ENCODE measurements at regions not wholly inside any gene's neighbourhood (a gene's known extent, or its start where the extent isn't known, plus 50 kb on each side); places are given as distances from the start of the nearest gene placed in this dataset.

DNA sequence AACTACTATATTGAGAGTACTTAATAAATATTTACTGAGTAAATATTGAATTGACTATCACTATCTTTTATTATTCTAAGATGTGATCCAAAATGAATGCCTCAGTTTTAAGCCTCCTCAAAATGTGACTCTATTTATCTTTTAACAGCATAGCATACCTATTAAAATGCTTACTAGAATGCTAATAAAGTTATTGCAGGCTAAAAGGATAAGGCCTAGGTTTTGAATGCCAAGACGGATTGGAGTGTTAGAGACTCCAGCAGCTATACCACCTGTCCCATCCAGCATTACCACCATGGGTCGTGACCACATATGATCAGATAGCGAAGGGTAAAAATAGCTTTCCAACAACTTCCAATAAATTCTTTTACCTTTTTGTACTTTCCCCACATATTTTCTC, 64.7 kb upstream of the MYRIP start:
- intact Hi-C loops (cut with DNase I): no loop called here
- TF ChIP-seq CTCF (IDR thresholded peaks at IDR 0.05; ENCODE audit: borderline replicate concordance, extremely low read depth, insufficient read depth): no peak
- H3K4me3 ChIP-seq (ENCODE audit: low read length in 3 of 3): no peak overlapping the region
- H3K27ac ChIP-seq (ENCODE audit: low read depth in 2 of 2, low read length in 2 of 2): no peak overlapping the region
- no peaks in the 10 kb centered on the region for H3K27me3 ChIP-seq (ENCODE audit: control insufficient read depth, insufficient read depth, low read length)
- no peaks in the 10 kb centered on the region for H3K36me3 ChIP-seq (ENCODE audit: control insufficient read depth in 2 of 3, insufficient read depth in 3 of 3, low read length in 3 of 3)
- H3K9ac ChIP-seq (ENCODE audit: low read length in 3 of 3): no peak overlapping the region
- no peaks in the 10 kb centered on the region for H3K9me3 ChIP-seq (ENCODE audit: control insufficient read depth in 2 of 3, insufficient read depth in 1 of 3, low read length in 3 of 3)
- no peaks in the 10 kb centered on the region for H3K4me1 ChIP-seq (ENCODE audit: control insufficient read depth in 2 of 3, insufficient read depth in 2 of 3, low read depth in 1 of 3, low read length in 3 of 3)
- DNase-seq (no peak), FAIRE-seq (no peak)

GRCh38 chr3:39748002-39748401, 61.4 kb upstream of the MYRIP start:
- peaks cover 0 to 2% (median 0%) of the 10 kb centered on the region in 3 donors for H3K4me1 ChIP-seq (ENCODE audit: control insufficient read depth in 2 of 3, insufficient read depth in 2 of 3, low read depth in 1 of 3, low read length in 3 of 3)
- intact Hi-C loops (cut with DNase I): no loop called here
- FAIRE-seq (no peak), DNase-seq (no peak)
- TF ChIP-seq CTCF (IDR thresholded peaks at IDR 0.05; ENCODE audit: borderline replicate concordance, extremely low read depth, insufficient read depth): no peak
- no peak overlapping the region for H3K4me3 ChIP-seq (ENCODE audit: low read length in 3 of 3)
- H3K36me3 ChIP-seq (ENCODE audit: control insufficient read depth in 2 of 3, insufficient read depth in 3 of 3, low read length in 3 of 3): no peaks in the 10 kb centered on the region
- H3K9ac ChIP-seq (ENCODE audit: low read length in 3 of 3): no peak overlapping the region
- H3K27ac ChIP-seq (ENCODE audit: low read depth in 2 of 2, low read length in 2 of 2): no peak overlapping the region
- no peaks in the 10 kb centered on the region for H3K9me3 ChIP-seq (ENCODE audit: control insufficient read depth in 2 of 3, insufficient read depth in 1 of 3, low read length in 3 of 3)
- no peaks in the 10 kb centered on the region for H3K27me3 ChIP-seq (ENCODE audit: control insufficient read depth, insufficient read depth, low read length)

DNA sequence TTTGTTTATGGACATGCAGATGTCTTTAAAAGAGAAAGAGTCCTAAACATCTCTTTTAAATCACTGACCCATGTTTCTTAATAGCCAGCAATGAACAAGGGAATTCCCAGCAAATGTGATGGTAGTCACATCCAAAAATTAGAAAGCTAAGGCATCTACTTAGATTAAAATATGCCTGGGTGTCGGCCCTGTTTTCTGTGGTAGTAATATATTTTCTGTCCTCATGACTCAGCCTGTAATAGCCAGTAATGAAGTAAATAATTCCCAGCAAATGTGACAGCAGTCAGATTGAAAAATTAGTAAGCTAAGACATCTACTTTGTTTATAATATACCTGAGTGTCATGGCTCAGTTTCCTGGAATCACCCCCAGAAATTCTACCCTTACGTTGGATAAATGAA, 60.6 kb upstream of the MYRIP start:
- no peaks in the 10 kb centered on the region for H3K9me3 ChIP-seq (ENCODE audit: control insufficient read depth in 2 of 3, insufficient read depth in 1 of 3, low read length in 3 of 3)
- FAIRE-seq (no peak), DNase-seq (no peak)
- no peaks in the 10 kb centered on the region for H3K36me3 ChIP-seq (ENCODE audit: control insufficient read depth in 2 of 3, insufficient read depth in 3 of 3, low read length in 3 of 3)
- no peaks in the 10 kb centered on the region for H3K27me3 ChIP-seq (ENCODE audit: control insufficient read depth, insufficient read depth, low read length)
- H3K4me3 ChIP-seq (ENCODE audit: low read length in 3 of 3): no peak overlapping the region
- TF ChIP-seq CTCF (IDR thresholded peaks at IDR 0.05; ENCODE audit: borderline replicate concordance, extremely low read depth, insufficient read depth): no peak
- no peak overlapping the region for H3K9ac ChIP-seq (ENCODE audit: low read length in 3 of 3)
- peaks cover 0 to 2% (median 0%) of the 10 kb centered on the region in 3 donors for H3K4me1 ChIP-seq (ENCODE audit: control insufficient read depth in 2 of 3, insufficient read depth in 2 of 3, low read depth in 1 of 3, low read length in 3 of 3)
- intact Hi-C loops (cut with DNase I): no loop called here
- H3K27ac ChIP-seq (ENCODE audit: low read depth in 2 of 2, low read length in 2 of 2): no peak overlapping the region

- H3K9me3 ChIP-seq (ENCODE audit: control insufficient read depth in 2 of 3, insufficient read depth in 1 of 3, low read length in 3 of 3): no peaks in the 10 kb centered on the region
- intact Hi-C loops (cut with DNase I): no loop called here
- H3K9ac ChIP-seq (ENCODE audit: low read length in 3 of 3): no peak overlapping the region
- H3K27me3 ChIP-seq (ENCODE audit: control insufficient read depth, insufficient read depth, low read length): no peaks in the 10 kb centered on the region
- H3K27ac ChIP-seq (ENCODE audit: low read depth in 2 of 2, low read length in 2 of 2): no peak overlapping the region
- no peaks in the 10 kb centered on the region for H3K36me3 ChIP-seq (ENCODE audit: control insufficient read depth in 2 of 3, insufficient read depth in 3 of 3, low read length in 3 of 3)
- no peak overlapping the region for H3K4me3 ChIP-seq (ENCODE audit: low read length in 3 of 3)
- FAIRE-seq (no peak), DNase-seq (no peak)
- no peak for TF ChIP-seq CTCF (IDR thresholded peaks at IDR 0.05; ENCODE audit: borderline replicate concordance, extremely low read depth, insufficient read depth)
- peaks cover 0 to 2% (median 0%) of the 10 kb centered on the region in 3 donors for H3K4me1 ChIP-seq (ENCODE audit: control insufficient read depth in 2 of 3, insufficient read depth in 2 of 3, low read depth in 1 of 3, low read length in 3 of 3)
These were observed 58.7 kb upstream of the MYRIP start for GRCh38 chr3:39750712-39751111.

All from kidney (tissue), 13 donors.